ENCODE measurements at regions not wholly inside any gene's neighbourhood (a gene's known extent, or its start where the extent isn't known, plus 50 kb on each side); places are given as distances from the start of the nearest gene placed in this dataset.

DNA sequence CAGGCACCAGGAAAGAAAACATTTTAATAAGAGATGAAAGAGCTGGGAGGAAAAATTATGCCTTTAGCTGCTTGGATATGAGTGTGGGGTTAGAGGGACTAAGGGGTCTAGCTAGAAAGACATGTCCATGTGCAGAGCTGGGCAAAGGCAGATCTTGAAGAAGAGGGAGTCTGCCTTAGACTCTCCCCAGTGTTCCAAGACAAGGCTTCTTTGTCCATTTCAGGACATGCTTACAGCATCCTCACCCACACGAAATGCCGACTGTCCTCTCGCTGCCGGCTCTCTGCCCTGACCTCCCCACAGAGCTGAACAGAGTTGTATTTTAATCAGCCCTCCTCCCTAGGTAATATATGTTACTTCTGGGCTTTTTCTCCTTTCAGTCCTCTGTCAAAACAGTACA lies 100.7 kb upstream of the ATP1B1 start:
- no peaks in the 10 kb centered on the region for H3K4me1 ChIP-seq (ENCODE audit: control insufficient read depth in 2 of 2, insufficient read depth in 2 of 2, low read length in 2 of 2)
- H3K27ac ChIP-seq (ENCODE audit: low read depth, low read length), result no peak overlapping the region
- ChIA-PET POLR2A (no interaction called here), CTCF (no interaction called here)
- no peaks in the 10 kb centered on the region for H3K9me3 ChIP-seq (ENCODE audit: control insufficient read depth in 2 of 3, low read length in 3 of 3)
- ATAC-seq, result no peak
- no peaks in the 10 kb centered on the region for H3K27me3 ChIP-seq (ENCODE audit: control insufficient read depth in 2 of 2, insufficient read depth in 2 of 2, low read length in 2 of 2)
- H3K4me3 Mint-ChIP-seq, result no peak overlapping the region
- H3K9me3 Mint-ChIP-seq, result peaks cover 0 to 2% (median 0%) of the 10 kb centered on the region in 11 donors
- no peak overlapping the region for H3K27ac Mint-ChIP-seq
- H3K36me3 ChIP-seq (ENCODE audit: control insufficient read depth in 2 of 3, insufficient read depth in 3 of 3, low read length in 3 of 3), result no peaks in the 10 kb centered on the region
- DNase-seq, result no peak
- H3K4me1 Mint-ChIP-seq, result peaks cover 0 to 4% (median 0%) of the 10 kb centered on the region in 7 donors
- H3K27me3 Mint-ChIP-seq, result no peaks in the 10 kb centered on the region
- no peak overlapping the region for H3K4me3 ChIP-seq (ENCODE audit: low read length)
- intact Hi-C loops (cut with micrococcal nuclease), result no loop called here
- H3K36me3 Mint-ChIP-seq, result no peaks in the 10 kb centered on the region

- H3K27me3 Mint-ChIP-seq, result no peaks in the 10 kb centered on the region
- H3K9me3 Mint-ChIP-seq, result peaks cover 0 to 2% (median 0%) of the 10 kb centered on the region in 11 donors
- H3K27ac Mint-ChIP-seq, result no peak overlapping the region
- Histone ChIP-seq H3K27ac (ENCODE audit: low read depth, low read length) (no peak overlapping the region), H3K4me1 (ENCODE audit: control insufficient read depth in 2 of 2, insufficient read depth in 2 of 2, low read length in 2 of 2) (no peaks in the 10 kb centered on the region), H3K4me3 (ENCODE audit: low read length) (no peak overlapping the region), H3K36me3 (ENCODE audit: control insufficient read depth in 2 of 3, insufficient read depth in 3 of 3, low read length in 3 of 3) (no peaks in the 10 kb centered on the region), H3K9me3 (ENCODE audit: control insufficient read depth in 2 of 3, low read length in 3 of 3) (no peaks in the 10 kb centered on the region), H3K27me3 (ENCODE audit: control insufficient read depth in 2 of 2, insufficient read depth in 2 of 2, low read length in 2 of 2) (no peaks in the 10 kb centered on the region)
- POLR2A ChIA-PET, result no interaction called here
- H3K4me3 Mint-ChIP-seq, result no peak overlapping the region
- CTCF ChIA-PET, result no interaction called here
- peaks cover 0 to 2% (median 0%) of the 10 kb centered on the region in 5 donors for H3K36me3 Mint-ChIP-seq
- DNase-seq, result no peak
- no peak for ATAC-seq
- intact Hi-C loops (cut with micrococcal nuclease), result no loop called here
- H3K4me1 Mint-ChIP-seq, result peaks cover 0 to 7% (median 0%) of the 10 kb centered on the region in 7 donors
These were observed 96.8 kb upstream of the ATP1B1 start for GRCh38 chr1:169009666-169010065.

- ATAC-seq (no peak), DNase-seq (no peak)
- Mint-ChIP-seq H3K27me3 (no peaks in the 10 kb centered on the region), H3K9me3 (peaks cover 0 to 2% (median 0%) of the 10 kb centered on the region in 11 donors), H3K27ac (no peak overlapping the region), H3K4me3 (no peak overlapping the region), H3K4me1 (peaks cover 0 to 7% (median 0%) of the 10 kb centered on the region in 7 donors), H3K36me3 (peaks cover 0 to 2% (median 0%) of the 10 kb centered on the region in 5 donors)
- H3K27ac ChIP-seq (ENCODE audit: low read depth, low read length), result no peak overlapping the region
- H3K36me3 ChIP-seq (ENCODE audit: control insufficient read depth in 2 of 3, insufficient read depth in 3 of 3, low read length in 3 of 3), result no peaks in the 10 kb centered on the region
- H3K9me3 ChIP-seq (ENCODE audit: control insufficient read depth in 2 of 3, low read length in 3 of 3), result no peaks in the 10 kb centered on the region
- ChIA-PET POLR2A (no interaction called here), CTCF (no interaction called here)
- no peaks in the 10 kb centered on the region for H3K4me1 ChIP-seq (ENCODE audit: control insufficient read depth in 2 of 2, insufficient read depth in 2 of 2, low read length in 2 of 2)
- intact Hi-C loops (cut with micrococcal nuclease), result no loop called here
- H3K4me3 ChIP-seq (ENCODE audit: low read length), result no peak overlapping the region
- no peaks in the 10 kb centered on the region for H3K27me3 ChIP-seq (ENCODE audit: control insufficient read depth in 2 of 2, insufficient read depth in 2 of 2, low read length in 2 of 2)
These were observed 94.1 kb upstream of the ATP1B1 start for GRCh38 chr1:169012416-169012815.

DNA sequence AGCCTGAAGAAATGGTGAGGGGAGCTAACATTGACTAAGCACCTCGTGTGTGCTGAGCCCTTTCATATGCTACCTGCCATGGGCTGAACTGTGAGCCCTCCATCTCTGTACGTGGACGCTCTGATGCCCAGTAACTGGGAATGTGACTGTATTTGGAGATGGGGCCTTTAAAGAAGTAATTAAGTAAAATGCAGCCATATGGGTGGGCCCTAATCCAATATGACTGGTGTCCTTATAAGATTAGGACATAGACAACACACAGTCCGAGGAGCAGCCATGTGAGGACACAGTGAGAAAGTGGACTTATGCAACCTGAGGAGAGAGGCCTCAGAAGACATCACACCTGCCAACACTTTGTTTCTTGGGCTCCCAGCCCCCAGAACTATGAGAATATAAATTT lies 92.7 kb upstream of the ATP1B1 start:
- no peak overlapping the region for H3K4me3 Mint-ChIP-seq
- Histone ChIP-seq H3K9me3 (ENCODE audit: control insufficient read depth in 2 of 3, low read length in 3 of 3) (no peaks in the 10 kb centered on the region), H3K4me1 (ENCODE audit: control insufficient read depth in 2 of 2, insufficient read depth in 2 of 2, low read length in 2 of 2) (no peaks in the 10 kb centered on the region), H3K4me3 (ENCODE audit: low read length) (no peak overlapping the region), H3K27ac (ENCODE audit: low read depth, low read length) (no peak overlapping the region), H3K27me3 (ENCODE audit: control insufficient read depth in 2 of 2, insufficient read depth in 2 of 2, low read length in 2 of 2) (no peaks in the 10 kb centered on the region), H3K36me3 (ENCODE audit: control insufficient read depth in 2 of 3, insufficient read depth in 3 of 3, low read length in 3 of 3) (no peaks in the 10 kb centered on the region)
- H3K36me3 Mint-ChIP-seq, result peaks cover 0 to 2% (median 0%) of the 10 kb centered on the region in 5 donors
- POLR2A ChIA-PET, result no interaction called here
- H3K9me3 Mint-ChIP-seq, result peaks cover 0 to 2% (median 0%) of the 10 kb centered on the region in 11 donors
- ATAC-seq (no peak), DNase-seq (no peak)
- CTCF ChIA-PET, result no interaction called here
- intact Hi-C loops (cut with micrococcal nuclease), result no loop called here
- H3K27me3 Mint-ChIP-seq, result no peaks in the 10 kb centered on the region
- H3K4me1 Mint-ChIP-seq, result peaks cover 1 to 12% (median 9%) of the 10 kb centered on the region in 7 donors
- H3K27ac Mint-ChIP-seq, result no peak overlapping the region

DNA sequence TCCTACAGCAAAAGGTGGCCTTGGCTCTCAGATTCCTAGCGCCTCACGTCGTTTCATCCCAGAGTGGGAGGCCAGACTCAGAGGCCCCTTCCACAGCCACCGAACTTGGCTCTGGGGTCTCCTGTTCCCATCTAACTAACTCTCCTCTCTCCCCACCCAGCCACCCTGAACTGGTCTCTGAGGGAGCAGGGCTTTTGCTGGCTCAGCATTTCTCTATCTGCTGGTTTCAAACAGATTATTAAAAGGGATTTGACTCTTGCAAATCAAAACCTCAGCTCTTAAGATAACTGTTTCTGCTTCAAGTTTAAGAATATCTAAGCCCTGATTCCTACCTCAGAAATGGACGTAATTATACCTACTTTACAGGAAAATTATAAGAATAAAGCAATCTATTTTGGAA lies 91.0 kb upstream of the ATP1B1 start:
- Mint-ChIP-seq H3K4me3 (no peak overlapping the region), H3K4me1 (peaks cover 1 to 14% (median 10%) of the 10 kb centered on the region in 7 donors), H3K27me3 (peaks cover 0 to 4% (median 0%) of the 10 kb centered on the region in 5 donors), H3K9me3 (peaks cover 0 to 2% (median 0%) of the 10 kb centered on the region in 11 donors), H3K27ac (no peak overlapping the region), H3K36me3 (peaks cover 0 to 2% (median 0%) of the 10 kb centered on the region in 5 donors)
- intact Hi-C loops (cut with micrococcal nuclease), result no loop called here
- H3K9me3 ChIP-seq (ENCODE audit: control insufficient read depth in 2 of 3, low read length in 3 of 3), result no peaks in the 10 kb centered on the region
- no peak for DNase-seq
- H3K4me3 ChIP-seq (ENCODE audit: low read length), result no peak overlapping the region
- ATAC-seq, result no peak
- H3K36me3 ChIP-seq (ENCODE audit: control insufficient read depth in 2 of 3, insufficient read depth in 3 of 3, low read length in 3 of 3), result no peaks in the 10 kb centered on the region
- no peak overlapping the region for H3K27ac ChIP-seq (ENCODE audit: low read depth, low read length)
- H3K4me1 ChIP-seq (ENCODE audit: control insufficient read depth in 2 of 2, insufficient read depth in 2 of 2, low read length in 2 of 2), result no peaks in the 10 kb centered on the region
- no peaks in the 10 kb centered on the region for H3K27me3 ChIP-seq (ENCODE audit: control insufficient read depth in 2 of 2, insufficient read depth in 2 of 2, low read length in 2 of 2)
- CTCF ChIA-PET, result no interaction called here
- POLR2A ChIA-PET, result no interaction called here

GRCh38 chr1:169018751-169019150 lies 87.7 kb upstream of the ATP1B1 start:
- peak overlapping the region in 1 of 10 donors; percentile 20 for H3K4me3 Mint-ChIP-seq
- peaks cover 0 to 3% (median 0%) of the 10 kb centered on the region in 5 donors for H3K36me3 Mint-ChIP-seq
- no peaks in the 10 kb centered on the region for H3K27me3 ChIP-seq (ENCODE audit: control insufficient read depth in 2 of 2, insufficient read depth in 2 of 2, low read length in 2 of 2)
- no peaks in the 10 kb centered on the region for H3K36me3 ChIP-seq (ENCODE audit: control insufficient read depth in 2 of 3, insufficient read depth in 3 of 3, low read length in 3 of 3)
- intact Hi-C loops (cut with micrococcal nuclease), result no loop called here
- no peak overlapping the region for H3K27ac Mint-ChIP-seq
- DNase-seq, result peak in 1 of 9 donors; percentile 12
- no peak overlapping the region for H3K27ac ChIP-seq (ENCODE audit: low read depth, low read length)
- no peak for ATAC-seq
- peaks cover 0 to 4% (median 0%) of the 10 kb centered on the region in 11 donors for H3K9me3 Mint-ChIP-seq
- POLR2A ChIA-PET, result no interaction called here
- H3K27me3 Mint-ChIP-seq, result peaks cover 0 to 13% (median 6%) of the 10 kb centered on the region in 5 donors
- CTCF ChIA-PET, result no interaction called here
- peaks cover 0 to 14% (median 10%) of the 10 kb centered on the region in 7 donors for H3K4me1 Mint-ChIP-seq
- no peak overlapping the region for H3K4me3 ChIP-seq (ENCODE audit: low read length)
- no peaks in the 10 kb centered on the region for H3K4me1 ChIP-seq (ENCODE audit: control insufficient read depth in 2 of 2, insufficient read depth in 2 of 2, low read length in 2 of 2)
- H3K9me3 ChIP-seq (ENCODE audit: control insufficient read depth in 2 of 3, low read length in 3 of 3), result no peaks in the 10 kb centered on the region

- H3K9me3 ChIP-seq (ENCODE audit: control insufficient read depth in 2 of 3, low read length in 3 of 3), result no peaks in the 10 kb centered on the region
- H3K27ac Mint-ChIP-seq, result peak overlapping the region in 1 of 9 donors; percentile 39
- no peaks in the 10 kb centered on the region for H3K36me3 ChIP-seq (ENCODE audit: control insufficient read depth in 2 of 3, insufficient read depth in 3 of 3, low read length in 3 of 3)
- H3K4me1 Mint-ChIP-seq, result peaks cover 0 to 14% (median 10%) of the 10 kb centered on the region in 7 donors
- H3K4me3 Mint-ChIP-seq, result no peak overlapping the region
- no peak overlapping the region for H3K4me3 ChIP-seq (ENCODE audit: low read length)
- ATAC-seq, result no peak
- peaks cover 0 to 4% (median 0%) of the 10 kb centered on the region in 11 donors for H3K9me3 Mint-ChIP-seq
- intact Hi-C loops (cut with micrococcal nuclease), result no loop called here
- H3K4me1 ChIP-seq (ENCODE audit: control insufficient read depth in 2 of 2, insufficient read depth in 2 of 2, low read length in 2 of 2), result no peaks in the 10 kb centered on the region
- ChIA-PET POLR2A (no interaction called here), CTCF (no interaction called here)
- H3K27me3 Mint-ChIP-seq, result peaks cover 0 to 15% (median 6%) of the 10 kb centered on the region in 5 donors
- peaks cover 0 to 3% (median 0%) of the 10 kb centered on the region in 5 donors for H3K36me3 Mint-ChIP-seq
- no peak overlapping the region for H3K27ac ChIP-seq (ENCODE audit: low read depth, low read length)
- no peak for DNase-seq
- H3K27me3 ChIP-seq (ENCODE audit: control insufficient read depth in 2 of 2, insufficient read depth in 2 of 2, low read length in 2 of 2), result no peaks in the 10 kb centered on the region
These were observed 87.0 kb upstream of the ATP1B1 start for GRCh38 chr1:169019419-169020058.

Data from naive thymus-derived CD4-positive, alpha-beta T cell (primary cell).